ENCODE measurements at regions not wholly inside any gene's neighbourhood (a gene's known extent, or its start where the extent isn't known, plus 50 kb on each side); places are given as distances from the start of the nearest gene placed in this dataset.

DNA sequence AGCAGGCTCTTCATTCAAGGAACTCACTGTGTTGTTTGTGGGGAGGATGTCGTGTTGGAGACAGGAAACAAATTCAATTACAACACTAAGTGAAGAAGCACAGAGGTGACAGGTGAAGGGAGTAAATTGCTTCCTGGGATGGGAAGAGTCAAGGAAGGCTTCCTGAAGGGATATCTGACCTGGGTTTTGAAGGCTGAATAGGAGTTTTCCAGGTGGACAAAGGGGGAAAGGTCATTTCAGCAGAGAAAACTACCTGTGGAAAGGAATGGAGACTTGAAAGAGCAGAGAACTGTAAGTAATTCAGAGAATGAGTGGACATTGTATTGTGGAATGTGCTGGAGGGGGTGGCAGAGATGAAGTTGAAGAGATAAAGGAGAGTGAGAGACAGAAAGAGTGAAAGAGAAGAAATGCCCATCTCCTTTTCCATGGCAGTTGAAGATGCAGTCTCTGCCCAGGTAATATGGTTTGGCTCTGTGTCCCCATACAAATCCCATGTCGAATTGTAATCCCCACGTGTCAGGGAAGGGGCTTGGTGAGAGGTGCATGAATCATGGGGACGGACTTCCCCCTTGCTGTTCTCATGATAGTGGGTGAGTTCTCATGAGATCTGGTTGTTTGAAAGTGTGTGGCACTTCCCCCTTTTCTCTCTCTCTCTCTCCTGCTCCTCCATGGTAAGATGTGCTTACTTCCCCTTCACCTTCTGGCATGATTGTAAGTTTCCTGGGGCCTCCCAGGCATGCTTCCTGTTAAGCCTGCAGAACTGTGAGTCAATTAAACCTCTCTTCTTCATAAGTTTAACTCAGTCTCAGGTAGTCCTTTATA lies 205.7 kb upstream of the BCOR start:
- no peak for TF ChIP-seq MXI1 (IDR thresholded peaks at IDR 0.05; ENCODE audit: low read depth, low read length)
- TF ChIP-seq, protein P1, sequence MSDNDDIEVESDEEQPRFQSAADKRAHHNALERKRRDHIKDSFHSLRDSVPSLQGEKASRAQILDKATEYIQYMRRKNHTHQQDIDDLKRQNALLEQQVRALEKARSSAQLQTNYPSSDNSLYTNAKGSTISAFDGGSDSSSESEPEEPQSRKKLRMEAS (IDR thresholded peaks at IDR 0.05; ENCODE audit: low read depth), result no peak
- TF ChIP-seq, protein P2, sequence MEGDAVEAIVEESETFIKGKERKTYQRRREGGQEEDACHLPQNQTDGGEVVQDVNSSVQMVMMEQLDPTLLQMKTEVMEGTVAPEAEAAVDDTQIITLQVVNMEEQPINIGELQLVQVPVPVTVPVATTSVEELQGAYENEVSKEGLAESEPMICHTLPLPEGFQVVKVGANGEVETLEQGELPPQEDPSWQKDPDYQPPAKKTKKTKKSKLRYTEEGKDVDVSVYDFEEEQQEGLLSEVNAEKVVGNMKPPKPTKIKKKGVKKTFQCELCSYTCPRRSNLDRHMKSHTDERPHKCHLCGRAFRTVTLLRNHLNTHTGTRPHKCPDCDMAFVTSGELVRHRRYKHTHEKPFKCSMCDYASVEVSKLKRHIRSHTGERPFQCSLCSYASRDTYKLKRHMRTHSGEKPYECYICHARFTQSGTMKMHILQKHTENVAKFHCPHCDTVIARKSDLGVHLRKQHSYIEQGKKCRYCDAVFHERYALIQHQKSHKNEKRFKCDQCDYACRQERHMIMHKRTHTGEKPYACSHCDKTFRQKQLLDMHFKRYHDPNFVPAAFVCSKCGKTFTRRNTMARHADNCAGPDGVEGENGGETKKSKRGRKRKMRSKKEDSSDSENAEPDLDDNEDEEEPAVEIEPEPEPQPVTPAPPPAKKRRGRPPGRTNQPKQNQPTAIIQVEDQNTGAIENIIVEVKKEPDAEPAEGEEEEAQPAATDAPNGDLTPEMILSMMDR (IDR thresholded peaks at IDR 0.05), result no peak
- TF ChIP-seq, protein P3, sequence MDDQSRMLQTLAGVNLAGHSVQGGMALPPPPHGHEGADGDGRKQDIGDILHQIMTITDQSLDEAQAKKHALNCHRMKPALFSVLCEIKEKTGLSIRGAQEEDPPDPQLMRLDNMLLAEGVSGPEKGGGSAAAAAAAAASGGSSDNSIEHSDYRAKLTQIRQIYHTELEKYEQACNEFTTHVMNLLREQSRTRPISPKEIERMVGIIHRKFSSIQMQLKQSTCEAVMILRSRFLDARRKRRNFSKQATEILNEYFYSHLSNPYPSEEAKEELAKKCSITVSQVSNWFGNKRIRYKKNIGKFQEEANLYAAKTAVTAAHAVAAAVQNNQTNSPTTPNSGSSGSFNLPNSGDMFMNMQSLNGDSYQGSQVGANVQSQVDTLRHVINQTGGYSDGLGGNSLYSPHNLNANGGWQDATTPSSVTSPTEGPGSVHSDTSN (IDR thresholded peaks at IDR 0.05), result no peak
- TF ChIP-seq ELF1 (IDR thresholded peaks at IDR 0.05), result no peak
- no peak for TF ChIP-seq TAF1 (IDR thresholded peaks at IDR 0.05; ENCODE audit: borderline replicate concordance, low read depth, low read length)
- TF ChIP-seq EZH2phosphoT487 (IDR thresholded peaks at IDR 0.05; ENCODE audit: borderline replicate concordance, low read depth), result no peak
- no peak for TF ChIP-seq YY1 (IDR thresholded peaks at IDR 0.05; ENCODE audit: low read depth)
- TF ChIP-seq, protein P4, sequence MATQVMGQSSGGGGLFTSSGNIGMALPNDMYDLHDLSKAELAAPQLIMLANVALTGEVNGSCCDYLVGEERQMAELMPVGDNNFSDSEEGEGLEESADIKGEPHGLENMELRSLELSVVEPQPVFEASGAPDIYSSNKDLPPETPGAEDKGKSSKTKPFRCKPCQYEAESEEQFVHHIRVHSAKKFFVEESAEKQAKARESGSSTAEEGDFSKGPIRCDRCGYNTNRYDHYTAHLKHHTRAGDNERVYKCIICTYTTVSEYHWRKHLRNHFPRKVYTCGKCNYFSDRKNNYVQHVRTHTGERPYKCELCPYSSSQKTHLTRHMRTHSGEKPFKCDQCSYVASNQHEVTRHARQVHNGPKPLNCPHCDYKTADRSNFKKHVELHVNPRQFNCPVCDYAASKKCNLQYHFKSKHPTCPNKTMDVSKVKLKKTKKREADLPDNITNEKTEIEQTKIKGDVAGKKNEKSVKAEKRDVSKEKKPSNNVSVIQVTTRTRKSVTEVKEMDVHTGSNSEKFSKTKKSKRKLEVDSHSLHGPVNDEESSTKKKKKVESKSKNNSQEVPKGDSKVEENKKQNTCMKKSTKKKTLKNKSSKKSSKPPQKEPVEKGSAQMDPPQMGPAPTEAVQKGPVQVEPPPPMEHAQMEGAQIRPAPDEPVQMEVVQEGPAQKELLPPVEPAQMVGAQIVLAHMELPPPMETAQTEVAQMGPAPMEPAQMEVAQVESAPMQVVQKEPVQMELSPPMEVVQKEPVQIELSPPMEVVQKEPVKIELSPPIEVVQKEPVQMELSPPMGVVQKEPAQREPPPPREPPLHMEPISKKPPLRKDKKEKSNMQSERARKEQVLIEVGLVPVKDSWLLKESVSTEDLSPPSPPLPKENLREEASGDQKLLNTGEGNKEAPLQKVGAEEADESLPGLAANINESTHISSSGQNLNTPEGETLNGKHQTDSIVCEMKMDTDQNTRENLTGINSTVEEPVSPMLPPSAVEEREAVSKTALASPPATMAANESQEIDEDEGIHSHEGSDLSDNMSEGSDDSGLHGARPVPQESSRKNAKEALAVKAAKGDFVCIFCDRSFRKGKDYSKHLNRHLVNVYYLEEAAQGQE (IDR thresholded peaks at IDR 0.05; ENCODE audit: low read depth, low read length), result no peak
- TF ChIP-seq POLR2AphosphoS5 (IDR thresholded peaks at IDR 0.05; ENCODE audit: low read depth, low read length), result no peak
- TF ChIP-seq TCF12 (IDR thresholded peaks at IDR 0.05), result no peak
- TF ChIP-seq RCOR1 (IDR thresholded peaks at IDR 0.05; ENCODE audit: low read length), result no peak
- TF ChIP-seq RXRA (IDR thresholded peaks at IDR 0.05; ENCODE audit: borderline replicate concordance, low read depth), result no peak

Data from SK-N-SH (cell line).